Endothelial cell of hepatic sinusoid (primary cell): ENCODE measurements at regions not wholly inside any gene's neighbourhood (a gene's known extent, or its start where the extent isn't known, plus 50 kb on each side); places are given as distances from the start of the nearest gene placed in this dataset.

ENCODE experiments used
- in situ Hi-C: cut with HindIII; loops from 2 replicates; pipeline ENCODE4 v1.10.0; 2017; ENCODE audit warnings: low sequenced_read_pairs

GRCh38 chr2:41735006-41735405 lies 312.8 kb upstream of the PKDCC start:
- in situ Hi-C loops = no loop called here

- in situ Hi-C loops = no loop called here
Measured at GRCh38 chr2:41735476-41735875, 312.3 kb upstream of the PKDCC start.

- in situ Hi-C loops = no loop called here
Measured at GRCh38 chr2:41736105-41736567, 311.7 kb upstream of the PKDCC start.

- in situ Hi-C loops = no loop called here
Measured at GRCh38 chr2:41736586-41736985, 311.2 kb upstream of the PKDCC start.

GRCh38 chr2:41737888-41738287 lies 309.9 kb upstream of the PKDCC start:
- in situ Hi-C loops = no loop called here

GRCh38 chr2:41741951-41742595 lies 305.7 kb upstream of the PKDCC start:
- in situ Hi-C loops = no loop called here

GRCh38 chr2:41743324-41743723 lies 304.5 kb upstream of the PKDCC start:
- in situ Hi-C loops = no loop called here

GRCh38 chr2:41750829-41751228 lies 297.0 kb upstream of the PKDCC start:
- in situ Hi-C loops = no loop called here

GRCh38 chr2:41759880-41760279 lies 287.9 kb upstream of the PKDCC start:
- in situ Hi-C loops = no loop called here

- in situ Hi-C loops = no loop called here
Measured at GRCh38 chr2:41763141-41763540, 284.7 kb upstream of the PKDCC start.

- in situ Hi-C loops = no loop called here
Measured at GRCh38 chr2:41764131-41764530, 283.7 kb upstream of the PKDCC start.

- in situ Hi-C loops = no loop called here
Measured at GRCh38 chr2:41764919-41765318, 282.9 kb upstream of the PKDCC start.

GRCh38 chr2:41768310-41768709 lies 279.5 kb upstream of the PKDCC start:
- in situ Hi-C loops = no loop called here

- in situ Hi-C loops = no loop called here
Measured at GRCh38 chr2:41771710-41772109, 276.1 kb upstream of the PKDCC start.

GRCh38 chr2:41772697-41773096 lies 275.1 kb upstream of the PKDCC start:
- in situ Hi-C loops = no loop called here

- in situ Hi-C loops = no loop called here
Measured at GRCh38 chr2:41774011-41774605, 273.7 kb upstream of the PKDCC start.

- in situ Hi-C loops = no loop called here
Measured at GRCh38 chr2:41775366-41776025, 272.3 kb upstream of the PKDCC start.

- in situ Hi-C loops = no loop called here
Measured at GRCh38 chr2:41779888-41780287, 267.9 kb upstream of the PKDCC start.

GRCh38 chr2:41782306-41783158 lies 265.3 kb upstream of the PKDCC start:
- in situ Hi-C loops = no loop called here

GRCh38 chr2:41784496-41784895 lies 263.3 kb upstream of the PKDCC start:
- in situ Hi-C loops = no loop called here

GRCh38 chr2:41785251-41786022 lies 262.4 kb upstream of the PKDCC start:
- in situ Hi-C loops = no loop called here
